ENCODE measurements at regions not wholly inside any gene's neighbourhood (a gene's known extent, or its start where the extent isn't known, plus 50 kb on each side); places are given as distances from the start of the nearest gene placed in this dataset.

DNA sequence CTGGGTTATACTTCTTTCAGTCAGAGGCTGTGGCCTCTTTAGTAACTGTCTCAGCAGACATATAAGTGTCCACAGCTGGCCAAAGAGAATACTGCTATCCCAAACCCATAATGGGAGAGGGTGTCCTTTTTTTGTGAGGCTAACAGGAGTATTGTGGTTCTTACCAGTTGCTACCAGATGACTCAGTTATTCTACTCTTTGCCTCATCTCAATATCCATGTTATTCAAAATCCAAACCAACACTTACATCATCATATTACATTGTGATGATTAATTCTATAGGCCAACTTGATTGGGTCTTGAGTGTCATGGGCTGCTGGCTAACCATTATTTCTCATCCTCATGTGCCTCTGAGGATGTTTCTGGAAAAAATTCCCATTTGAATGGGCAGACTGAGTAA lies 120.9 kb downstream of the TMEM168 start:
- Histone ChIP-seq H3K27me3 (ENCODE audit: control insufficient read depth in 2 of 2, insufficient read depth in 2 of 2, low read length in 2 of 2) (no peaks in the 10 kb centered on the region), H3K27ac (ENCODE audit: extremely low read depth, low read depth, low read length) (no peak overlapping the region), H2AFZ (ENCODE audit: low read depth, low read length) (no peak overlapping the region), H3K4me1 (replicated peaks in 1 of 2; ENCODE audit: control insufficient read depth in 2 of 2, insufficient read depth in 2 of 2, low read length in 2 of 2) (no peaks in the 10 kb centered on the region), H3K9ac (ENCODE audit: insufficient read depth in 1 of 2, low read depth in 2 of 2, low read length in 2 of 2) (no peak overlapping the region), H4K20me1 (replicated peaks; ENCODE audit: control insufficient read depth, insufficient read depth, low read length) (no peaks in the 10 kb centered on the region), H3K9me3 (replicated peaks; ENCODE audit: control insufficient read depth, insufficient read depth, low read depth, low read length) (no peaks in the 10 kb centered on the region), H3K4me2 (ENCODE audit: insufficient read depth, low read length) (no peak overlapping the region), H3K36me3 (ENCODE audit: control insufficient read depth, insufficient read depth, low read length) (no peaks in the 10 kb centered on the region), H3K4me3 (no peak overlapping the region), H3K9me1 (ENCODE audit: control insufficient read depth, insufficient read depth, low read length) (no peaks in the 10 kb centered on the region), H3K79me2 (ENCODE audit: control insufficient read depth, insufficient read depth, low read length) (no peaks in the 10 kb centered on the region)
- no peak for ATAC-seq
- FAIRE-seq, result no peak
- DNase-seq (ENCODE audit: extremely low read depth in 1 of 4, low spot score in 3 of 4), result no peak
- intact Hi-C loops (cut with micrococcal nuclease) (no loop called here), in situ Hi-C loops (cut with MboI) (no loop called here)
- ChIA-PET CTCF (ENCODE audit: low intra/inter-chr PET ratio) (no interaction called here), POLR2A (no interaction called here)
- TF ChIP-seq, protein P1, sequence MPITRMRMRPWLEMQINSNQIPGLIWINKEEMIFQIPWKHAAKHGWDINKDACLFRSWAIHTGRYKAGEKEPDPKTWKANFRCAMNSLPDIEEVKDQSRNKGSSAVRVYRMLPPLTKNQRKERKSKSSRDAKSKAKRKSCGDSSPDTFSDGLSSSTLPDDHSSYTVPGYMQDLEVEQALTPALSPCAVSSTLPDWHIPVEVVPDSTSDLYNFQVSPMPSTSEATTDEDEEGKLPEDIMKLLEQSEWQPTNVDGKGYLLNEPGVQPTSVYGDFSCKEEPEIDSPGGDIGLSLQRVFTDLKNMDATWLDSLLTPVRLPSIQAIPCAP (CRISPR knock-in tag; IDR thresholded peaks at IDR 0.05; ENCODE audit: borderline replicate concordance), result no peak
- TF ChIP-seq SRSF3 (IDR thresholded peaks at IDR 0.05; ENCODE audit: insufficient read depth, low read length), result no peak
- TF ChIP-seq EP400 (IDR thresholded peaks at IDR 0.05), result no peak
- TF ChIP-seq NFRKB (IDR thresholded peaks at IDR 0.05; ENCODE audit: low read depth), result no peak
- no TSS peak for BruUV-seq (replicated peaks)

DNA sequence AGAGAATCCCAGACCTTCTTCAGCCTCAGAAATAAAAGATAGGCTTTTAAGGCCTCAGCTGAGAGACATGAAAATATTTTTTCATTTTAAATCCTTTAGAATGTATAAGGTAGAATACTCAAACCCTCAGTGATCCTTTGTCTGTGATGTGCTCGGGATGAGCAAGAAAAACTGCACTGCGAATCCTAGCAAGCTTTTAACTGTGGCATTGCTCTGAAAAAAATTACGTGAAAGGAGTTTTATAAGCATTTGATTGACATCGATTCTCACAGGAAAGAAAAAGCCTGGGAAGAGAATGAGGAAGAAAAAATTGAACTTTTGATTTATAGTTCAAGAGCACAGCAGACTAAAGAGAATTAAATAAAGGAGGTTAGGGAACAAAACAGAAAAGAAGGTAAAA lies 120.0 kb downstream of the TMEM168 start:
- DNase-seq (ENCODE audit: extremely low read depth in 1 of 4, low spot score in 3 of 4) (no peak), ATAC-seq (no peak), FAIRE-seq (no peak)
- Histone ChIP-seq H3K27me3 (ENCODE audit: control insufficient read depth in 2 of 2, insufficient read depth in 2 of 2, low read length in 2 of 2) (no peaks in the 10 kb centered on the region), H3K27ac (ENCODE audit: extremely low read depth, low read depth, low read length) (no peak overlapping the region), H2AFZ (ENCODE audit: low read depth, low read length) (no peak overlapping the region), H3K9ac (ENCODE audit: insufficient read depth in 1 of 2, low read depth in 2 of 2, low read length in 2 of 2) (no peak overlapping the region), H3K4me1 (replicated peaks in 1 of 2; ENCODE audit: control insufficient read depth in 2 of 2, insufficient read depth in 2 of 2, low read length in 2 of 2) (no peaks in the 10 kb centered on the region), H3K79me2 (ENCODE audit: control insufficient read depth, insufficient read depth, low read length) (no peaks in the 10 kb centered on the region), H3K9me3 (replicated peaks; ENCODE audit: control insufficient read depth, insufficient read depth, low read depth, low read length) (no peaks in the 10 kb centered on the region), H3K4me2 (ENCODE audit: insufficient read depth, low read length) (no peak overlapping the region), H3K4me3 (no peak overlapping the region), H4K20me1 (replicated peaks; ENCODE audit: control insufficient read depth, insufficient read depth, low read length) (no peaks in the 10 kb centered on the region), H3K36me3 (ENCODE audit: control insufficient read depth, insufficient read depth, low read length) (no peaks in the 10 kb centered on the region), H3K9me1 (ENCODE audit: control insufficient read depth, insufficient read depth, low read length) (no peaks in the 10 kb centered on the region)
- in situ Hi-C loops (cut with MboI) (no loop called here), intact Hi-C loops (cut with micrococcal nuclease) (no loop called here)
- BruUV-seq (replicated peaks), result no TSS peak
- ChIA-PET POLR2A (interaction anchor here (0.6 kb wide), 1 partner anchor 104 kb away, joined by 4 read pairs; no protein-coding TSS in a partner anchor), CTCF (ENCODE audit: low intra/inter-chr PET ratio) (no interaction called here)
- 1% methylated on average over 4 of the region's 4 CpGs for WGBS (ENCODE audit: insufficient coverage, low coverage, missing lambda C conversion rate)
- TF ChIP-seq ZNF217 (CRISPR knock-in tag; IDR thresholded peaks at IDR 0.05) (no peak), MXI1 (IDR thresholded peaks at IDR 0.05; ENCODE audit: low read depth, low read length) (no peak), PHTF2 (CRISPR knock-in tag; IDR thresholded peaks at IDR 0.05) (no peak), BRD9 (IDR thresholded peaks at IDR 0.05; ENCODE audit: low read depth, partially characterized antibody) (no peak), MTA2 (IDR thresholded peaks at IDR 0.05; ENCODE audit: low read depth) (no peak), HNRNPLL (IDR thresholded peaks at IDR 0.05; ENCODE audit: low read depth, low read length, poor library complexity, severe bottlenecking) (no peak), ZNF197 (CRISPR knock-in tag; IDR thresholded peaks at IDR 0.05; ENCODE audit: low read depth) (no peak)
- TF ChIP-seq, protein P2, sequence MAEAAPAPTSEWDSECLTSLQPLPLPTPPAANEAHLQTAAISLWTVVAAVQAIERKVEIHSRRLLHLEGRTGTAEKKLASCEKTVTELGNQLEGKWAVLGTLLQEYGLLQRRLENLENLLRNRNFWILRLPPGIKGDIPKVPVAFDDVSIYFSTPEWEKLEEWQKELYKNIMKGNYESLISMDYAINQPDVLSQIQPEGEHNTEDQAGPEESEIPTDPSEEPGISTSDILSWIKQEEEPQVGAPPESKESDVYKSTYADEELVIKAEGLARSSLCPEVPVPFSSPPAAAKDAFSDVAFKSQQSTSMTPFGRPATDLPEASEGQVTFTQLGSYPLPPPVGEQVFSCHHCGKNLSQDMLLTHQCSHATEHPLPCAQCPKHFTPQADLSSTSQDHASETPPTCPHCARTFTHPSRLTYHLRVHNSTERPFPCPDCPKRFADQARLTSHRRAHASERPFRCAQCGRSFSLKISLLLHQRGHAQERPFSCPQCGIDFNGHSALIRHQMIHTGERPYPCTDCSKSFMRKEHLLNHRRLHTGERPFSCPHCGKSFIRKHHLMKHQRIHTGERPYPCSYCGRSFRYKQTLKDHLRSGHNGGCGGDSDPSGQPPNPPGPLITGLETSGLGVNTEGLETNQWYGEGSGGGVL (CRISPR knock-in tag; IDR thresholded peaks at IDR 0.05), result no peak
